GM12878 (cell line): ENCODE measurements at regions not wholly inside any gene's neighbourhood (a gene's known extent, or its start where the extent isn't known, plus 50 kb on each side); places are given as distances from the start of the nearest gene placed in this dataset.

ENCODE experiments used
- ATAC-seq: fragments of 200-7000 bp; cut with Tn5 transposase; 3 replicates; pipeline ENCODE4 v1.9.1; 2020; ENCODE audit warnings: mild to moderate bottlenecking, moderate library complexity
- BruUV-seq: library from RNA; stranded (reverse); fragments of 400-500 nt; replicated peaks from 2 replicates; lab custom pipeline; 2021; lab: Mats Ljungman, UMichigan
- CTCF ChIA-PET: fragments of 300-600 bp; sonication (Branson Sonifier 250); formaldehyde crosslinking; extraction: SDS; loops from one replicate; lab custom pipeline; 2021; ENCODE audit warnings: inconsistent platforms; lab: Yijun Ruan, JAX
- POLR2A ChIA-PET: fragments of 350-600 bp; formaldehyde crosslinking; extraction: SDS; loops from one replicate; lab custom pipeline; 2021; ENCODE audit warnings: inconsistent platforms; lab: Charles Lee
- RAD21 ChIA-PET: fragments of 300-600 bp; sonication (Branson Sonifier 250); formaldehyde crosslinking; loops from one replicate; lab custom pipeline; 2023; ENCODE audit warnings: antibody characterized with exemption; ENCODE audit not compliant: unreplicated experiment; lab: Charles Lee
- SMC1A ChIA-PET: fragments of 300-600 bp; sonication (Branson Sonifier 250); formaldehyde crosslinking; loops from one replicate; lab custom pipeline; 2023; ENCODE audit not compliant: unreplicated experiment, uncharacterized antibody; lab: Charles Lee
- DNase-seq: peaks from one replicate; pipeline ENCODE4 v3.0.0-alpha.2; 2011; ENCODE audit warnings: low read depth, low spot score
- FAIRE-seq: peaks from 3 replicates; lab custom pipeline; 2011; peaks lifted over from hg19 to GRCh38; lab: Jason Lieb, UNC
- H2AFZ ChIP-seq: 2 replicates; pipeline ENCODE4 v1.6.0; 2011; ENCODE audit warnings: low read depth, low read length, control low read depth; ENCODE audit not compliant: control insufficient read depth
- H3K27ac ChIP-seq: 2 replicates; pipeline ENCODE4 v1.5.1; 2011; ENCODE audit warnings: control low read depth; ENCODE audit not compliant: control insufficient read depth, insufficient read depth
- H3K27me3 ChIP-seq, 2 experiments: replicated peaks in 1 of 2; 2 replicates each; pipeline versions ENCODE4 v1.6.0 to v1.6.1; 2011; ENCODE audit warnings: low read length in 1 of 2; ENCODE audit not compliant: control insufficient read depth in 2 of 2, insufficient read depth in 2 of 2
- H3K36me3 ChIP-seq, 2 experiments: 2 replicates each; pipeline ENCODE4 v1.5.1; 2011; ENCODE audit warnings: low read length in 1 of 2; ENCODE audit not compliant: control insufficient read depth in 2 of 2, insufficient read depth in 2 of 2
- H3K4me1 ChIP-seq: 2 replicates; pipeline ENCODE4 v1.6.1; 2011; ENCODE audit warnings: mild to moderate bottlenecking, low read length, moderate library complexity, mixed read lengths; ENCODE audit not compliant: control insufficient read depth, insufficient read depth
- H3K4me2 ChIP-seq: 2 replicates; pipeline ENCODE4 v1.6.0; 2011; ENCODE audit warnings: control low read depth; ENCODE audit not compliant: control insufficient read depth, insufficient read depth
- H3K4me3 ChIP-seq: fragments of 200-600 bp; sonication (generic); 2 replicates; pipeline ENCODE4 v1.5.1; 2016
- H3K79me2 ChIP-seq: 2 replicates; pipeline ENCODE4 v1.6.0; 2011; ENCODE audit warnings: low read length; ENCODE audit not compliant: control insufficient read depth, insufficient read depth
- H3K9ac ChIP-seq: 2 replicates; pipeline ENCODE4 v1.8.0; 2011; ENCODE audit warnings: low read length, control low read depth, mixed read lengths; ENCODE audit not compliant: control insufficient read depth, insufficient read depth
- H3K9me3 ChIP-seq: replicated peaks from 3 replicates; pipeline ENCODE4 v1.5.1; 2011; ENCODE audit warnings: mild to moderate bottlenecking, low read length; ENCODE audit not compliant: control insufficient read depth, insufficient read depth
- H4K20me1 ChIP-seq: 2 replicates; pipeline ENCODE4 v1.6.0; 2011; ENCODE audit not compliant: control insufficient read depth, insufficient read depth
- ASH2L ChIP-seq: fragments of 300-600, 200-600 bp; sonication (generic); IDR thresholded peaks from 2 replicates; pipeline ENCODE4 v1.6.1; 2017; ENCODE audit warnings: low read depth, mild to moderate bottlenecking, borderline replicate concordance
- GATAD2B ChIP-seq: fragments of 450-650 bp; conservative IDR thresholded peaks from 2 replicates; pipeline ENCODE4 v1.6.1; 2017; ENCODE audit warnings: low read depth, mild to moderate bottlenecking, moderate library complexity
- IKZF2 ChIP-seq, 2 experiments: fragments of 450-650 bp; IDR thresholded peaks; 2 replicates each; pipeline ENCODE4 v1.6.1; 2017; ENCODE audit warnings: mild to moderate bottlenecking in 2 of 2, moderate library complexity in 2 of 2
- IRF5 ChIP-seq: fragments of 450-650 bp; IDR thresholded peaks from 2 replicates; pipeline ENCODE4 v1.6.1; 2017; ENCODE audit warnings: borderline replicate concordance
- POU2F2 ChIP-seq: IDR thresholded peaks from 3 replicates; pipeline ENCODE4 v1.6.1; 2011; ENCODE audit warnings: low read depth, mild to moderate bottlenecking, low read length, borderline replicate concordance
- SP1 ChIP-seq: IDR thresholded peaks from one replicate; pipeline ENCODE4 v1.6.1; 2011; ENCODE audit warnings: low read depth, low read length
- SRF ChIP-seq, 2 experiments: IDR thresholded peaks; 2 replicates each; pipeline ENCODE4 v1.6.1; 2011; ENCODE audit warnings: low read depth in 2 of 2, low read length in 2 of 2, mild to moderate bottlenecking in 1 of 2, moderate library complexity in 1 of 2
- TCF12 ChIP-seq: IDR thresholded peaks from 2 replicates; pipeline ENCODE4 v1.6.1; 2011; ENCODE audit warnings: low read depth, mild to moderate bottlenecking, low read length
- TCF3 ChIP-seq: IDR thresholded peaks from 2 replicates; pipeline ENCODE4 v1.6.1; 2012; ENCODE audit warnings: low read depth, mild to moderate bottlenecking, low read length, borderline replicate concordance; ENCODE audit not compliant: insufficient read depth
- ZBED1 ChIP-seq: IDR thresholded peaks from 2 replicates; pipeline ENCODE4 v1.6.1; 2016; ENCODE audit warnings: borderline replicate concordance
- WGBS: methylation state at CpG from one replicate; pipeline ENCODE4 v1.1.6; 2016; ENCODE audit warnings: low lambda C conversion rate; ENCODE audit not compliant: insufficient replicate concordance, insufficient coverage; ENCODE audit errors: missing lambda C conversion rate; 5-methylcytosine and 5-hydroxymethylcytosine counted together
- in situ Hi-C: fragments of 300-500 bp; cut with MboI; formaldehyde crosslinking; loops from 9 replicates; pipeline ENCODE4 v1.14.3; 2018; ENCODE audit warnings: mixed read lengths
- intact Hi-C: fragments of 100-400 bp; cut with micrococcal nuclease; formaldehyde crosslinking; loops from one replicate; pipeline ENCODE4 v1.14.2; 2022; ENCODE audit not compliant: unreplicated experiment
- TF ChIP-seq, protein P1 (sequence below): fragments of 450-650 bp; IDR thresholded peaks from 2 replicates; pipeline ENCODE4 v1.6.1; 2018; ENCODE audit warnings: borderline replicate concordance, mild to moderate bottlenecking; ENCODE audit not compliant: partially characterized antibody
- TF ChIP-seq, protein P2 (sequence below): fragments of 450-650 bp; IDR thresholded peaks from 2 replicates; pipeline ENCODE4 v1.6.1; 2017; ENCODE audit warnings: low read depth, mild to moderate bottlenecking, moderate library complexity

GRCh38 chr15:75145027-75145841 lies 56.4 kb upstream of the C15orf39 start:
- H3K4me3 ChIP-seq, result no peak overlapping the region
- no TSS peak for BruUV-seq
- no peak overlapping the region for H3K9ac ChIP-seq
- H3K27ac ChIP-seq, result no peak overlapping the region
- ChIA-PET CTCF (interaction anchor here (1.2 kb wide), 1 partner anchor 59 kb away, joined by 3 read pairs; no protein-coding TSS in a partner anchor), RAD21 (interaction anchor here (0.9 kb wide), 1 partner anchor 30 kb away, joined by 4 read pairs; no protein-coding TSS in a partner anchor), SMC1A (interaction anchor here (1.2 kb wide), 1 partner anchor 15 kb away, joined by 4 read pairs; no protein-coding TSS in a partner anchor), POLR2A (no interaction called here)
- ATAC-seq (no peak), FAIRE-seq (no peak), DNase-seq (no peak)
- no peak overlapping the region for H3K4me2 ChIP-seq
- 57% methylated on average over 7 of the region's 7 CpGs for WGBS
- peaks cover 1% of the 10 kb centered on the region; the same call in 1 of the 2 replicates for H3K4me1 ChIP-seq
- H3K27me3 ChIP-seq, result no peaks in the 10 kb centered on the region
- H3K79me2 ChIP-seq, result no peaks in the 10 kb centered on the region
- TF ChIP-seq, protein P1, sequence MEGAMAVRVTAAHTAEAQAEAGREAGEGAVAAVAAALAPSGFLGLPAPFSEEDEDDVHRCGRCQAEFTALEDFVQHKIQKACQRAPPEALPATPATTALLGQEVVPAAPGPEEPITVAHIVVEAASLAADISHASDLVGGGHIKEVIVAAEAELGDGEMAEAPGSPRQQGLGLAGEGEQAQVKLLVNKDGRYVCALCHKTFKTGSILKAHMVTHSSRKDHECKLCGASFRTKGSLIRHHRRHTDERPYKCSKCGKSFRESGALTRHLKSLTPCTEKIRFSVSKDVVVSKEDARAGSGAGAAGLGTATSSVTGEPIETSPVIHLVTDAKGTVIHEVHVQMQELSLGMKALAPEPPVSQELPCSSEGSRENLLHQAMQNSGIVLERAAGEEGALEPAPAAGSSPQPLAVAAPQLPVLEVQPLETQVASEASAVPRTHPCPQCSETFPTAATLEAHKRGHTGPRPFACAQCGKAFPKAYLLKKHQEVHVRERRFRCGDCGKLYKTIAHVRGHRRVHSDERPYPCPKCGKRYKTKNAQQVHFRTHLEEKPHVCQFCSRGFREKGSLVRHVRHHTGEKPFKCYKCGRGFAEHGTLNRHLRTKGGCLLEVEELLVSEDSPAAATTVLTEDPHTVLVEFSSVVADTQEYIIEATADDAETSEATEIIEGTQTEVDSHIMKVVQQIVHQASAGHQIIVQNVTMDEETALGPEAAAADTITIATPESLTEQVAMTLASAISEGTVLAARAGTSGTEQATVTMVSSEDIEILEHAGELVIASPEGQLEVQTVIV, result no peak
- no peak for TF ChIP-seq SRF (IDR thresholded peaks at IDR 0.05; ENCODE audit: low read depth in 2 of 2, low read length in 2 of 2)
- no peak for TF ChIP-seq IRF5
- no peak for TF ChIP-seq SP1
- TF ChIP-seq TCF12, result no peak
- TF ChIP-seq IKZF2 (IDR thresholded peaks at IDR 0.05), result no peak
- no peak for TF ChIP-seq ZBED1
- no peak for TF ChIP-seq GATAD2B
- TF ChIP-seq ASH2L, result no peak
- no peak for TF ChIP-seq POU2F2
- TF ChIP-seq, protein P2, sequence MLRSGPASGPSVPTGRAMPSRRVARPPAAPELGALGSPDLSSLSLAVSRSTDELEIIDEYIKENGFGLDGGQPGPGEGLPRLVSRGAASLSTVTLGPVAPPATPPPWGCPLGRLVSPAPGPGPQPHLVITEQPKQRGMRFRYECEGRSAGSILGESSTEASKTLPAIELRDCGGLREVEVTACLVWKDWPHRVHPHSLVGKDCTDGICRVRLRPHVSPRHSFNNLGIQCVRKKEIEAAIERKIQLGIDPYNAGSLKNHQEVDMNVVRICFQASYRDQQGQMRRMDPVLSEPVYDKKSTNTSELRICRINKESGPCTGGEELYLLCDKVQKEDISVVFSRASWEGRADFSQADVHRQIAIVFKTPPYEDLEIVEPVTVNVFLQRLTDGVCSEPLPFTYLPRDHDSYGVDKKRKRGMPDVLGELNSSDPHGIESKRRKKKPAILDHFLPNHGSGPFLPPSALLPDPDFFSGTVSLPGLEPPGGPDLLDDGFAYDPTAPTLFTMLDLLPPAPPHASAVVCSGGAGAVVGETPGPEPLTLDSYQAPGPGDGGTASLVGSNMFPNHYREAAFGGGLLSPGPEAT, result no peak
- TF ChIP-seq TCF3, result no peak
- H3K9me3 ChIP-seq, result peaks cover 26% of the 10 kb centered on the region
- in situ Hi-C loops, result no loop called here
- intact Hi-C loops, result no loop called here
- no peaks in the 10 kb centered on the region; a peak in 1 of 4 replicates for H3K36me3 ChIP-seq
- no peaks in the 10 kb centered on the region for H4K20me1 ChIP-seq
- no peak overlapping the region for H2AFZ ChIP-seq
